GM12878 (cell line): ENCODE measurements at regions not wholly inside any gene's neighbourhood (a gene's known extent, or its start where the extent isn't known, plus 50 kb on each side); places are given as distances from the start of the nearest gene placed in this dataset.

Experiments used
- ATAC-seq: fragments of 200-7000 bp; cut with Tn5 transposase; 3 replicates; pipeline ENCODE4 v1.9.1; 2020; ENCODE audit warnings: mild to moderate bottlenecking, moderate library complexity
- BruUV-seq: library from RNA; stranded (reverse); fragments of 400-500 nt; replicated peaks from 2 replicates; lab custom pipeline; 2021; lab: Mats Ljungman, UMichigan
- CTCF ChIA-PET: fragments of 300-600 bp; sonication (Branson Sonifier 250); formaldehyde crosslinking; extraction: SDS; loops from one replicate; lab custom pipeline; 2021; ENCODE audit warnings: inconsistent platforms; lab: Yijun Ruan, JAX
- POLR2A ChIA-PET: fragments of 350-600 bp; formaldehyde crosslinking; extraction: SDS; loops from one replicate; lab custom pipeline; 2021; ENCODE audit warnings: inconsistent platforms; lab: Charles Lee
- RAD21 ChIA-PET: fragments of 300-600 bp; sonication (Branson Sonifier 250); formaldehyde crosslinking; loops from one replicate; lab custom pipeline; 2023; ENCODE audit warnings: antibody characterized with exemption; ENCODE audit not compliant: unreplicated experiment; lab: Charles Lee
- SMC1A ChIA-PET: fragments of 300-600 bp; sonication (Branson Sonifier 250); formaldehyde crosslinking; loops from one replicate; lab custom pipeline; 2023; ENCODE audit not compliant: unreplicated experiment, uncharacterized antibody; lab: Charles Lee
- DNase-seq: peaks from one replicate; pipeline ENCODE4 v3.0.0-alpha.2; 2011; ENCODE audit warnings: low read depth, low spot score
- FAIRE-seq: peaks from 3 replicates; lab custom pipeline; 2011; peaks lifted over from hg19 to GRCh38; lab: Jason Lieb, UNC
- H2AFZ ChIP-seq: 2 replicates; pipeline ENCODE4 v1.6.0; 2011; ENCODE audit warnings: low read depth, low read length, control low read depth; ENCODE audit not compliant: control insufficient read depth
- H3K27ac ChIP-seq: 2 replicates; pipeline ENCODE4 v1.5.1; 2011; ENCODE audit warnings: control low read depth; ENCODE audit not compliant: control insufficient read depth, insufficient read depth
- H3K27me3 ChIP-seq, 2 experiments: replicated peaks in 1 of 2; 2 replicates each; pipeline versions ENCODE4 v1.6.0 to v1.6.1; 2011; ENCODE audit warnings: low read length in 1 of 2; ENCODE audit not compliant: control insufficient read depth in 2 of 2, insufficient read depth in 2 of 2
- H3K36me3 ChIP-seq, 2 experiments: 2 replicates each; pipeline ENCODE4 v1.5.1; 2011; ENCODE audit warnings: low read length in 1 of 2; ENCODE audit not compliant: control insufficient read depth in 2 of 2, insufficient read depth in 2 of 2
- H3K4me1 ChIP-seq: 2 replicates; pipeline ENCODE4 v1.6.1; 2011; ENCODE audit warnings: mild to moderate bottlenecking, low read length, moderate library complexity, mixed read lengths; ENCODE audit not compliant: control insufficient read depth, insufficient read depth
- H3K4me2 ChIP-seq: 2 replicates; pipeline ENCODE4 v1.6.0; 2011; ENCODE audit warnings: control low read depth; ENCODE audit not compliant: control insufficient read depth, insufficient read depth
- H3K4me3 ChIP-seq: fragments of 200-600 bp; sonication (generic); 2 replicates; pipeline ENCODE4 v1.5.1; 2016
- H3K79me2 ChIP-seq: 2 replicates; pipeline ENCODE4 v1.6.0; 2011; ENCODE audit warnings: low read length; ENCODE audit not compliant: control insufficient read depth, insufficient read depth
- H3K9ac ChIP-seq: 2 replicates; pipeline ENCODE4 v1.8.0; 2011; ENCODE audit warnings: low read length, control low read depth, mixed read lengths; ENCODE audit not compliant: control insufficient read depth, insufficient read depth
- H3K9me3 ChIP-seq: replicated peaks from 3 replicates; pipeline ENCODE4 v1.5.1; 2011; ENCODE audit warnings: mild to moderate bottlenecking, low read length; ENCODE audit not compliant: control insufficient read depth, insufficient read depth
- H4K20me1 ChIP-seq: 2 replicates; pipeline ENCODE4 v1.6.0; 2011; ENCODE audit not compliant: control insufficient read depth, insufficient read depth
- ASH2L ChIP-seq: fragments of 300-600, 200-600 bp; sonication (generic); IDR thresholded peaks from 2 replicates; pipeline ENCODE4 v1.6.1; 2017; ENCODE audit warnings: low read depth, mild to moderate bottlenecking, borderline replicate concordance
- BRCA1 ChIP-seq: IDR thresholded peaks from 2 replicates; pipeline ENCODE4 v1.6.1; 2011; ENCODE audit warnings: low read depth, low read length, improper control_type of control experiment
- CREB1 ChIP-seq: IDR thresholded peaks from 2 replicates; pipeline ENCODE4 v1.6.1; 2012; ENCODE audit warnings: low read depth, mild to moderate bottlenecking, inconsistent platforms
- EGR1 ChIP-seq, 2 experiments: IDR thresholded peaks; 1 replicate in 1 of 2; 2 replicates in 1 of 2; pipeline ENCODE4 v1.6.1; 2011 to 2012; ENCODE audit warnings: low read depth in 2 of 2, low read length in 2 of 2, borderline replicate concordance in 1 of 2, mild to moderate bottlenecking in 1 of 2, moderate library complexity in 1 of 2
- ELK1 ChIP-seq: IDR thresholded peaks from 2 replicates; pipeline ENCODE4 v1.6.1; 2012; ENCODE audit warnings: low read depth, low read length, improper control_type of control experiment
- FOXM1 ChIP-seq: IDR thresholded peaks from 2 replicates; pipeline ENCODE4 v1.6.1; 2012; ENCODE audit warnings: low read depth, mild to moderate bottlenecking, inconsistent platforms, low read length, moderate library complexity
- GABPA ChIP-seq: IDR thresholded peaks from 2 replicates; pipeline ENCODE4 v1.6.1; 2014; ENCODE audit warnings: antibody characterized with exemption, low read depth, mild to moderate bottlenecking, inconsistent platforms
- IKZF1 ChIP-seq: fragments of 450-650 bp; conservative IDR thresholded peaks from 2 replicates; pipeline ENCODE4 v1.6.1; 2017; ENCODE audit warnings: antibody characterized with exemption, mild to moderate bottlenecking
- MTA3 ChIP-seq: IDR thresholded peaks from 2 replicates; pipeline ENCODE4 v1.6.1; 2012; ENCODE audit warnings: low read length, inconsistent platforms, borderline replicate concordance
- MYB ChIP-seq: fragments of 150-350 bp; IDR thresholded peaks from 2 replicates; pipeline ENCODE4 v1.6.1; 2014; ENCODE audit warnings: mild to moderate bottlenecking, low read depth, low read length, borderline replicate concordance
- NBN ChIP-seq: fragments of 450-650 bp; IDR thresholded peaks from 2 replicates; pipeline ENCODE4 v1.6.1; 2016
- NRF1 ChIP-seq: conservative IDR thresholded peaks from 2 replicates; pipeline ENCODE4 v1.6.1; 2011; ENCODE audit warnings: mild to moderate bottlenecking, low read depth, low read length, improper control_type of control experiment
- PML ChIP-seq: IDR thresholded peaks from 2 replicates; pipeline ENCODE4 v1.6.1; 2012; ENCODE audit warnings: low read length, inconsistent platforms
- RAD21 ChIP-seq: IDR thresholded peaks from 2 replicates; pipeline ENCODE4 v1.6.1; 2011; ENCODE audit warnings: mild to moderate bottlenecking, low read depth, low read length, moderate library complexity; ENCODE audit not compliant: insufficient read depth
- RBBP5 ChIP-seq: fragments of 200-600 bp; sonication (generic); conservative IDR thresholded peaks from 2 replicates; pipeline ENCODE4 v1.6.1; 2016
- RCOR1 ChIP-seq: conservative IDR thresholded peaks from 2 replicates; pipeline ENCODE4 v1.6.1; 2012; ENCODE audit warnings: low read depth, low read length, improper control_type of control experiment
- ZSCAN29 ChIP-seq: fragments of 450-650 bp; IDR thresholded peaks from 2 replicates; pipeline ENCODE4 v1.6.1; 2017; ENCODE audit warnings: mild to moderate bottlenecking, moderate library complexity
- WGBS: methylation state at CpG from one replicate; pipeline ENCODE4 v1.1.6; 2016; ENCODE audit warnings: low lambda C conversion rate; ENCODE audit not compliant: insufficient replicate concordance, insufficient coverage; ENCODE audit errors: missing lambda C conversion rate; 5-methylcytosine and 5-hydroxymethylcytosine counted together
- in situ Hi-C: fragments of 300-500 bp; cut with MboI; formaldehyde crosslinking; loops from 9 replicates; pipeline ENCODE4 v1.14.3; 2018; ENCODE audit warnings: mixed read lengths
- intact Hi-C: fragments of 100-400 bp; cut with micrococcal nuclease; formaldehyde crosslinking; loops from one replicate; pipeline ENCODE4 v1.14.2; 2022; ENCODE audit not compliant: unreplicated experiment
- TF ChIP-seq, protein P1 (sequence below): IDR thresholded peaks from 2 replicates; pipeline ENCODE4 v1.6.1; 2012; ENCODE audit warnings: low read length, inconsistent platforms
- TF ChIP-seq, protein P2 (sequence below): fragments of 450-650 bp; IDR thresholded peaks from 2 replicates; pipeline ENCODE4 v1.6.1; 2017; ENCODE audit warnings: mild to moderate bottlenecking, low read depth, inconsistent platforms; ENCODE audit not compliant: poor library complexity, severe bottlenecking

- ATAC-seq, result no peak
- H3K4me1 ChIP-seq, result no peaks in the 10 kb centered on the region
- SMC1A ChIA-PET, result interaction anchor here (1.5 to 1.6 kb wide), 2 partner anchors 13 to 741 kb away, joined by 3 to 4 read pairs; no protein-coding TSS in a partner anchor
These were observed 66.7 kb upstream of the PNPLA4 start for GRCh38 chrX:7993873-7994272.

More at GRCh38 chrX:7993873-7994272, 66.7 kb upstream of the PNPLA4 start:
- RAD21 ChIA-PET, result interaction anchor here (0.6 kb wide), 1 partner anchor 74 kb away, joined by 3 read pairs; no protein-coding TSS in a partner anchor
- CTCF ChIA-PET, result interaction anchor here (1.7 to 2.1 kb wide), 2 partner anchors 744 to 748 kb away, joined by 4 to 13 read pairs; no protein-coding TSS in a partner anchor
- TF ChIP-seq BRCA1, result no peak
- no peak for TF ChIP-seq MTA3
- TF ChIP-seq, protein P1, sequence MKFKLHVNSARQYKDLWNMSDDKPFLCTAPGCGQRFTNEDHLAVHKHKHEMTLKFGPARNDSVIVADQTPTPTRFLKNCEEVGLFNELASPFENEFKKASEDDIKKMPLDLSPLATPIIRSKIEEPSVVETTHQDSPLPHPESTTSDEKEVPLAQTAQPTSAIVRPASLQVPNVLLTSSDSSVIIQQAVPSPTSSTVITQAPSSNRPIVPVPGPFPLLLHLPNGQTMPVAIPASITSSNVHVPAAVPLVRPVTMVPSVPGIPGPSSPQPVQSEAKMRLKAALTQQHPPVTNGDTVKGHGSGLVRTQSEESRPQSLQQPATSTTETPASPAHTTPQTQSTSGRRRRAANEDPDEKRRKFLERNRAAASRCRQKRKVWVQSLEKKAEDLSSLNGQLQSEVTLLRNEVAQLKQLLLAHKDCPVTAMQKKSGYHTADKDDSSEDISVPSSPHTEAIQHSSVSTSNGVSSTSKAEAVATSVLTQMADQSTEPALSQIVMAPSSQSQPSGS, result no peak
- no peak for TF ChIP-seq EGR1 (IDR thresholded peaks at IDR 0.05; ENCODE audit: borderline replicate concordance in 1 of 2, low read depth in 2 of 2, low read length in 2 of 2)
- no peak for TF ChIP-seq ASH2L
- TF ChIP-seq NBN, result no peak
- TF ChIP-seq CREB1, result no peak
- no peak for TF ChIP-seq GABPA
- no peak for TF ChIP-seq ELK1
- no peak for TF ChIP-seq ZSCAN29
- TF ChIP-seq NRF1, result no peak
- no peak for TF ChIP-seq IKZF1
- no peak for TF ChIP-seq MYB
- TF ChIP-seq RAD21, result no peak
- TF ChIP-seq, protein P2, sequence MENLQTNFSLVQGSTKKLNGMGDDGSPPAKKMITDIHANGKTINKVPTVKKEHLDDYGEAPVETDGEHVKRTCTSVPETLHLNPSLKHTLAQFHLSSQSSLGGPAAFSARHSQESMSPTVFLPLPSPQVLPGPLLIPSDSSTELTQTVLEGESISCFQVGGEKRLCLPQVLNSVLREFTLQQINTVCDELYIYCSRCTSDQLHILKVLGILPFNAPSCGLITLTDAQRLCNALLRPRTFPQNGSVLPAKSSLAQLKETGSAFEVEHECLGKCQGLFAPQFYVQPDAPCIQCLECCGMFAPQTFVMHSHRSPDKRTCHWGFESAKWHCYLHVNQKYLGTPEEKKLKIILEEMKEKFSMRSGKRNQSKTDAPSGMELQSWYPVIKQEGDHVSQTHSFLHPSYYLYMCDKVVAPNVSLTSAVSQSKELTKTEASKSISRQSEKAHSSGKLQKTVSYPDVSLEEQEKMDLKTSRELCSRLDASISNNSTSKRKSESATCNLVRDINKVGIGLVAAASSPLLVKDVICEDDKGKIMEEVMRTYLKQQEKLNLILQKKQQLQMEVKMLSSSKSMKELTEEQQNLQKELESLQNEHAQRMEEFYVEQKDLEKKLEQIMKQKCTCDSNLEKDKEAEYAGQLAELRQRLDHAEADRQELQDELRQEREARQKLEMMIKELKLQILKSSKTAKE, result no peak
- TF ChIP-seq RCOR1, result no peak
- no peak for TF ChIP-seq RBBP5
- no peak for TF ChIP-seq PML
- no peak for TF ChIP-seq FOXM1
- Histone ChIP-seq H3K27me3 (no peaks in the 10 kb centered on the region), H3K36me3 (no peaks in the 10 kb centered on the region), H3K4me3 (no peak overlapping the region), H4K20me1 (no peaks in the 10 kb centered on the region), H3K9ac (no peak overlapping the region), H3K4me2 (no peak overlapping the region), H3K79me2 (no peaks in the 10 kb centered on the region), H2AFZ (no peak overlapping the region), H3K9me3 (no peaks in the 10 kb centered on the region), H3K27ac (no peak overlapping the region)
- no peak for FAIRE-seq
- POLR2A ChIA-PET, result no interaction called here
- DNase-seq, result no peak
- in situ Hi-C loops, result loop anchor here (10.0 to 25.0 kb wide), 2 partner anchors 821 to 1718 kb away; no protein-coding TSS in a partner anchor
- WGBS, result 94% methylated on average over 4 of the region's 4 CpGs
- intact Hi-C loops, result no loop called here
- no TSS peak for BruUV-seq
